Lower leg skin (tissue), 4 donors: ENCODE measurements at regions not wholly inside any gene's neighbourhood (a gene's known extent, or its start where the extent isn't known, plus 50 kb on each side); places are given as distances from the start of the nearest gene placed in this dataset.

Experiments
- DNase-seq, 2 donors: peaks; one replicate each; pipeline ENCODE4 v3.0.0-alpha.2; 2019; ENCODE audit warnings: low spot score in 2 of 2
- H3K4me3 ChIP-seq: fragments of 200-600 bp; sonication (generic); 2 replicates; pipeline ENCODE4 v1.5.1; 2017; ENCODE audit warnings: mild to moderate bottlenecking, low read depth; ENCODE audit not compliant: poor library complexity, severe bottlenecking
- CTCF ChIP-seq, 3 donors: fragments of 450-650 bp; IDR thresholded peaks; one replicate each; pipeline ENCODE4 v1.5.1; 2016; ENCODE audit warnings: antibody characterized with exemption in 3 of 3, mild to moderate bottlenecking in 3 of 3, moderate library complexity in 2 of 3
- POLR2A ChIP-seq, 2 donors: fragments of 450-650 bp; IDR thresholded peaks; one replicate each; pipeline ENCODE4 v1.6.1; 2016 to 2017; ENCODE audit warnings: antibody characterized with exemption in 2 of 2, mild to moderate bottlenecking in 1 of 2, moderate library complexity in 1 of 2
- WGBS, 2 donors: methylation state at CpG; one replicate each; pipeline ENCODE4 v1.1.5; 2018; 5-methylcytosine and 5-hydroxymethylcytosine counted together
- intact Hi-C: fragments of 100-400 bp; cut with DNase I; formaldehyde crosslinking; loops from one replicate; pipeline ENCODE4 v1.15.0; 2023; ENCODE audit warnings: low total_unique reads

GRCh38 chr18:23369266-23369665 lies 83.8 kb upstream of the RIOK3 start:
- TF ChIP-seq CTCF (IDR thresholded peaks at IDR 0.05) (no peak), POLR2A (IDR thresholded peaks at IDR 0.05) (no peak)
- H3K4me3 ChIP-seq: no peak overlapping the region
- intact Hi-C loops: no loop called here
- peak in 1 of 2 donors; percentile 48 for DNase-seq
- 96 to 100% methylated on average over 3 of the region's 3 CpGs for WGBS, 2 donors

GRCh38 chr18:23373570-23373969 lies 79.5 kb upstream of the RIOK3 start:
- no peak for DNase-seq
- no peak overlapping the region for H3K4me3 ChIP-seq
- intact Hi-C loops: no loop called here
- 95 to 96% methylated on average over 3 of the region's 3 CpGs for WGBS, 2 donors
- TF ChIP-seq POLR2A (IDR thresholded peaks at IDR 0.05) (no peak), CTCF (IDR thresholded peaks at IDR 0.05) (no peak)

- intact Hi-C loops: loop anchor here (5.0 kb wide), 1 partner anchor 245 kb away; no protein-coding TSS in a partner anchor
- DNase-seq: no peak
- TF ChIP-seq POLR2A (IDR thresholded peaks at IDR 0.05) (no peak), CTCF (IDR thresholded peaks at IDR 0.05) (no peak)
- H3K4me3 ChIP-seq: no peak overlapping the region
- 28 to 30% methylated on average over 3 of the region's 3 CpGs for WGBS, 2 donors
Observed at GRCh38 chr18:23377669-23378301, 75.3 kb upstream of the RIOK3 start.

DNA sequence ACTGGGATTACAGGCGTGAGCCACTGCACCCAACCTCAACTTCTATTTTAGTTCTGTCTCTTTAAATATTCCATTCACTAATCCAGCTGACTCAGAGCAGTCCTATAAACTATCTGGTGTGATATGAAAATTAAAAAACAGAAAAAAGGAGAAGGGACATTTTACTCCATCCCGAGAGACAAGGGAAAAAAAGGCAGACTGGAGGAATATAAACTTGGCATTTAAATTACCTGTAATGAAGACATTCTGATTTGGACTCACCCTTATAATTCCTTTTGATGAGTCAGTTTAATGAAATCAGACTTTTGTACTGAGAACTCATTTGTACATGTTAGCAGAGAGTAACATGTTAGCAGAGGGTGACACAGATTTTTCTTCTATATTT lies 74.8 kb upstream of the RIOK3 start:
- 29 to 31% methylated on average over 2 of the region's 2 CpGs for WGBS, 2 donors
- DNase-seq: no peak
- TF ChIP-seq CTCF (IDR thresholded peaks at IDR 0.05) (no peak), POLR2A (IDR thresholded peaks at IDR 0.05) (no peak)
- intact Hi-C loops: loop anchor here (5.0 kb wide), 1 partner anchor 246 kb away; no protein-coding TSS in a partner anchor
- H3K4me3 ChIP-seq: no peak overlapping the region

DNA sequence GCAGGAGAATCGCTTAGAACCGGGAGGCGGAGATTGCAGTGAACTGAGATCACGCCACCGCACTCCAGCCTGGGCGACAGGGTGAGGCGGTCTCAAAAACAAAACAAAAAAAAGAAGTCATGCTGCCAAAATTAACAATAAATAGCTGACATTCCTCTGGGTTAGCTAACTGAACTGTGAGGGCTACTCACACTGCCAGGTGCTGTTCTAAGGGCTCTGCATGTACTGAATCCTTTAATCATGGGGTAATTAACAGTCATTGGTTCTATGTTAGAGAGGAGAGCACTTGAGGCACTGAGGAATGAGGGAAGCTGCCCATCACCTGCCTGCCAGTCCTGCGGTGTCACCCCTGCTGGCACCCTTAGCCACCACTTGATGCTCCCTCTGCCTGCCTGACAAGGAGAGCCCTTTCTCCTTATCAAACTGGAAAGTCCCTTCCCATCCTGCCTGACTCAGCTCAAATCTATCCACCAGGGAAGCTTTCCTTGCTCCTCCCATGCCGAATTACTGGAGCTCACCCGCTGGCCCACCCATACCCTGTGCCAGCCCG lies 73.0 kb upstream of the RIOK3 start:
- intact Hi-C loops: no loop called here
- DNase-seq: no peak
- TF ChIP-seq POLR2A (IDR thresholded peaks at IDR 0.05) (no peak), CTCF (IDR thresholded peaks at IDR 0.05) (no peak)
- H3K4me3 ChIP-seq: no peak overlapping the region
- 89% methylated on average over 11 of the region's 11 CpGs for WGBS, 2 donors

- no peak for DNase-seq
- intact Hi-C loops: no loop called here
- 87 to 97% methylated on average over 2 of the region's 2 CpGs for WGBS, 2 donors
- TF ChIP-seq CTCF (IDR thresholded peaks at IDR 0.05) (no peak), POLR2A (IDR thresholded peaks at IDR 0.05) (no peak)
- no peak overlapping the region for H3K4me3 ChIP-seq
Observed at GRCh38 chr18:23380817-23381216, 72.3 kb upstream of the RIOK3 start.
